ENCODE measurements at regions not wholly inside any gene's neighbourhood (a gene's known extent, or its start where the extent isn't known, plus 50 kb on each side); places are given as distances from the start of the nearest gene placed in this dataset.

DNA sequence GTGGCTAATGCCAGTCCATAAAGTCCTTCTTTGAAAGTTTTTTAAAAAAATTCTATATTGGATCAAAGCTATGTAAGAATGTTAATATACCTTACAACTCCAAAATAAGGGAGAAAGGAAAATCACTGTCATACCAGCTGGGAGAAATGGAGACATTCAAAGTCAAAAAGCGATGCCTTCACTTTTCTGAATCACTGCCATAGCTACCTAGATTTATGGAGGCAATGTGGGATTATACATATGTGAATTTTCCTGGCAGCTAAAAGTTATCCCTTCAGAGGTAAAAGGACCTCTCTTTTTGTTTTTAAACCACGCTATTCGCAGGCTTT is 59.6 kb upstream of the PDE3B start:
- TF ChIP-seq GATA2 (IDR thresholded peaks at IDR 0.05; ENCODE audit: low read depth, low read length) (no peak), GATA3 (IDR thresholded peaks at IDR 0.05; ENCODE audit: low read depth, low read length) (no peak)
